ENCODE measurements at regions not wholly inside any gene's neighbourhood (a gene's known extent, or its start where the extent isn't known, plus 50 kb on each side); places are given as distances from the start of the nearest gene placed in this dataset.

DNA sequence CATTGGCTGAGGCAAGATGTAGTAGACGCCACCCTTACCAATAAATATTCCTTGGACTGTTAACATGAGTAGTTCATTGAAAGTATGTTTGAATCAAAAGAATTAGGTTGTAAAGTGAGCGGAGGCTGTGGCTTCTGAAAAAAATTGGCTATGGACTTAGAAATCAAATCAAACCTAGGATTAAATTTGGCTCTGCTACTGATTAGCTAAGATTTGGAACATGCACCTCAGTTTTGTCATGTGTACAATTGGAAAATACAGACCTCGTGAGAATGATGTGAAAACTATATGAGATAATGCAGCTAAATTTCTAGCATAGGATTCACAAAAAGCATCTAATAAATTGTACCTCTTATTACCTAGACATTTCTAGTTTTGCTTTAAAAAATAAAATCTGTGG is 85.3 kb upstream of the USP25 start (continued):
- TF ChIP-seq, protein P1, sequence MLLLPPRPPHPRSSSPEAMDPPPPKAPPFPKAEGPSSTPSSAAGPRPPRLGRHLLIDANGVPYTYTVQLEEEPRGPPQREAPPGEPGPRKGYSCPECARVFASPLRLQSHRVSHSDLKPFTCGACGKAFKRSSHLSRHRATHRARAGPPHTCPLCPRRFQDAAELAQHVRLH (tag by site-specific recombination; IDR thresholded peaks at IDR 0.05): no peak
- TF ChIP-seq ZNF560 (tag by site-specific recombination; IDR thresholded peaks at IDR 0.05; ENCODE audit: borderline replicate concordance): no peak
- TF ChIP-seq, protein P2, sequence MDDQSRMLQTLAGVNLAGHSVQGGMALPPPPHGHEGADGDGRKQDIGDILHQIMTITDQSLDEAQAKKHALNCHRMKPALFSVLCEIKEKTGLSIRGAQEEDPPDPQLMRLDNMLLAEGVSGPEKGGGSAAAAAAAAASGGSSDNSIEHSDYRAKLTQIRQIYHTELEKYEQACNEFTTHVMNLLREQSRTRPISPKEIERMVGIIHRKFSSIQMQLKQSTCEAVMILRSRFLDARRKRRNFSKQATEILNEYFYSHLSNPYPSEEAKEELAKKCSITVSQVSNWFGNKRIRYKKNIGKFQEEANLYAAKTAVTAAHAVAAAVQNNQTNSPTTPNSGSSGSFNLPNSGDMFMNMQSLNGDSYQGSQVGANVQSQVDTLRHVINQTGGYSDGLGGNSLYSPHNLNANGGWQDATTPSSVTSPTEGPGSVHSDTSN (CRISPR knock-in tag; IDR thresholded peaks at IDR 0.05): no peak
- TF ChIP-seq ZNF174 (tag by site-specific recombination; IDR thresholded peaks at IDR 0.05): no peak
- TF ChIP-seq, protein P3, sequence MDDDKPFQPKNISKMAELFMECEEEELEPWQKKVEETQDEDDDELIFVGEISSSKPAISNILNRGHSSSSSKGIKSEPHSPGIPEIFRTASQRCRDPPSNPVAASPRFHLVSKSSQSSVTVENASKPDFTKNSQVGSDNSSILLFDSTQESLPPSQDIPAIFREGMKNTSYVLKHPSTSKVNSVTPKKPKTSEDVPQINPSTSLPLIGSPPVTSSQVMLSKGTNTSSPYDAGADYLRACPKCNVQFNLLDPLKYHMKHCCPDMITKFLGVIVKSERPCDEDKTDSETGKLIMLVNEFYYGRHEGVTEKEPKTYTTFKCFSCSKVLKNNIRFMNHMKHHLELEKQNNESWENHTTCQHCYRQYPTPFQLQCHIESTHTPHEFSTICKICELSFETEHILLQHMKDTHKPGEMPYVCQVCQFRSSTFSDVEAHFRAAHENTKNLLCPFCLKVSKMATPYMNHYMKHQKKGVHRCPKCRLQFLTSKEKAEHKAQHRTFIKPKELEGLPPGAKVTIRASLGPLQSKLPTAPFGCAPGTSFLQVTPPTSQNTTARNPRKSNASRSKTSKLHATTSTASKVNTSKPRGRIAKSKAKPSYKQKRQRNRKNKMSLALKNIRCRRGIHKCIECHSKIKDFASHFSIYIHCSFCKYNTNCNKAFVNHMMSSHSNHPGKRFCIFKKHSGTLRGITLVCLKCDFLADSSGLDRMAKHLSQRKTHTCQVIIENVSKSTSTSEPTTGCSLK (tag by site-specific recombination; IDR thresholded peaks at IDR 0.05): no peak
- TF ChIP-seq ZNF138 (tag by site-specific recombination; IDR thresholded peaks at IDR 0.05; ENCODE audit: borderline replicate concordance): no peak
- no peak for TF ChIP-seq ZBTB20 (tag by site-specific recombination; IDR thresholded peaks at IDR 0.05)
- TF ChIP-seq KLF8 (tag by site-specific recombination; IDR thresholded peaks at IDR 0.05): no peak

DNA sequence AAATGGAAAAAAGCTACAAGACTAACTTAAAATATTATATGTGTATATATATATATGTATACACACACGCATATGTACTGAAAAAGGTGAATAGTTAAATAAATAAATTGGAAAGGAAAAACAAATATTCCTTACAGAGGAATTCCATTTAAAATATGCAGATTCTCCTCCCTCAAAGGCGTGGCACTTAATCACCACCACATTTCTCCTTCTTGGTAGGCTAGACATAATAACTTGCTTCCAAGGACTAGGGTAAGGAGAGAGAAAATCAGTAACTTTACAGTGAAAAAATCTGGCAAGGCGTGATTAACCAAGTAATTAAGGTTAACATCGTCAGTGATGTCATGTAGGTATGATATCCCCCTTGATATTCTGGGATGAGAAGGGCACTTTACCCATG is 84.0 kb upstream of the USP25 start:
- ChIA-PET CTCF (interaction anchor here (0.6 kb wide), 1 partner anchor 84 kb away, joined by 3 read pairs; no protein-coding TSS in a partner anchor), POLR2A (no interaction called here)
- TF ChIP-seq MYNN (tag by site-specific recombination; IDR thresholded peaks at IDR 0.05; ENCODE audit: borderline replicate concordance) (no peak), ZNF549 (tag by site-specific recombination; IDR thresholded peaks at IDR 0.05) (no peak), ZNF48 (tag by site-specific recombination; IDR thresholded peaks at IDR 0.05) (no peak), ZNF354C (tag by site-specific recombination; IDR thresholded peaks at IDR 0.05; ENCODE audit: borderline replicate concordance, low read depth) (no peak), ZNF140 (tag by site-specific recombination; IDR thresholded peaks at IDR 0.05) (no peak), ZFP69B (tag by site-specific recombination; IDR thresholded peaks at IDR 0.05) (no peak), ZNF654 (tag by site-specific recombination; IDR thresholded peaks at IDR 0.05; ENCODE audit: low read depth) (no peak), ZNF10 (tag by site-specific recombination; IDR thresholded peaks at IDR 0.05) (no peak), ZNF747 (tag by site-specific recombination; IDR thresholded peaks at IDR 0.05) (no peak), ZNF514 (tag by site-specific recombination; IDR thresholded peaks at IDR 0.05) (no peak), ZNF530 (tag by site-specific recombination; IDR thresholded peaks at IDR 0.05; ENCODE audit: low read depth) (no peak), HOXD13 (CRISPR knock-in tag; IDR thresholded peaks at IDR 0.05; ENCODE audit: borderline replicate concordance) (no peak)
- TF ChIP-seq, protein P4, sequence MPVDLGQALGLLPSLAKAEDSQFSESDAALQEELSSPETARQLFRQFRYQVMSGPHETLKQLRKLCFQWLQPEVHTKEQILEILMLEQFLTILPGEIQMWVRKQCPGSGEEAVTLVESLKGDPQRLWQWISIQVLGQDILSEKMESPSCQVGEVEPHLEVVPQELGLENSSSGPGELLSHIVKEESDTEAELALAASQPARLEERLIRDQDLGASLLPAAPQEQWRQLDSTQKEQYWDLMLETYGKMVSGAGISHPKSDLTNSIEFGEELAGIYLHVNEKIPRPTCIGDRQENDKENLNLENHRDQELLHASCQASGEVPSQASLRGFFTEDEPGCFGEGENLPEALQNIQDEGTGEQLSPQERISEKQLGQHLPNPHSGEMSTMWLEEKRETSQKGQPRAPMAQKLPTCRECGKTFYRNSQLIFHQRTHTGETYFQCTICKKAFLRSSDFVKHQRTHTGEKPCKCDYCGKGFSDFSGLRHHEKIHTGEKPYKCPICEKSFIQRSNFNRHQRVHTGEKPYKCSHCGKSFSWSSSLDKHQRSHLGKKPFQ (tag by site-specific recombination; IDR thresholded peaks at IDR 0.05): no peak
- TF ChIP-seq, protein P5, sequence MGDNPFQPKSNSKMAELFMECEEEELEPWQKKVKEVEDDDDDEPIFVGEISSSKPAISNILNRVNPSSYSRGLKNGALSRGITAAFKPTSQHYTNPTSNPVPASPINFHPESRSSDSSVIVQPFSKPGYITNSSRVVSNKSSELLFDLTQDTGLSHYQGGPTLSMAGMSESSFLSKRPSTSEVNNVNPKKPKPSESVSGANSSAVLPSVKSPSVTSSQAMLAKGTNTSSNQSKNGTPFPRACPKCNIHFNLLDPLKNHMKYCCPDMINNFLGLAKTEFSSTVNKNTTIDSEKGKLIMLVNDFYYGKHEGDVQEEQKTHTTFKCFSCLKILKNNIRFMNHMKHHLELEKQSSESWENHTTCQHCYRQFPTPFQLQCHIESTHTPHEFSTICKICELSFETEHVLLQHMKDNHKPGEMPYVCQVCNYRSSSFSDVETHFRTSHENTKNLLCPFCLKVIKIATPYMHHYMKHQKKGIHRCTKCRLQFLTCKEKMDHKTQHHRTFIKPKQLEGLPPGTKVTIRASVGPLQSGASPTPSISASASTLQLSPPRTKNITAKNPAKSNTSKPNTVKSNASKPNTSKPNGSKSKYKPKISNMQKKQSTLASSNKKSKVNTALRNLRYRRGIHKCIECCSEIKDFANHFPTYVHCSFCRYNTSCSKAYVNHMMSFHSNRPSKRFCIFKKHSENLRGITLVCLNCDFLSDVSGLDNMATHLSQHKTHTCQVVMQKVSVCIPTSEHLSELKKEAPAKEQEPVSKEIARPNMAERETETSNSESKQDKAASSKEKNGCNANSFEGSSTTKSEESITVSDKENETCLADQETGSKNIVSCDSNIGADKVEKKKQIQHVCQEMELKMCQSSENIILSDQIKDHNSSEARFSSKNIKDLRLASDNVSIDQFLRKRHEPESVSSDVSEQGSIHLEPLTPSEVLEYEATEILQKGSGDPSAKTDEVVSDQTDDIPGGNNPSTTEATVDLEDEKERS (tag by site-specific recombination; IDR thresholded peaks at IDR 0.05): no peak
- Histone ChIP-seq H3K36me3 (ENCODE audit: control insufficient read depth in 2 of 2, insufficient read depth in 1 of 2, low read length in 2 of 2) (no peaks in the 10 kb centered on the region), H3K4me1 (ENCODE audit: control insufficient read depth, insufficient read depth, low read length) (no peaks in the 10 kb centered on the region), H3K27ac (ENCODE audit: extremely low read depth, low read depth, low read length) (no peak overlapping the region), H3K4me3 (ENCODE audit: low read depth, low read length) (no peak overlapping the region), H3K9me3 (ENCODE audit: control insufficient read depth, insufficient read depth, low read depth, low read length) (no peaks in the 10 kb centered on the region)

All from HEK293 (cell line).